NCI-H524 treated with DMSO at 0.1 percent for 48 hours (cell line): ENCODE measurements at regions not wholly inside any gene's neighbourhood (a gene's known extent, or its start where the extent isn't known, plus 50 kb on each side); places are given as distances from the start of the nearest gene placed in this dataset.

Source experiments
- DNase-seq: peaks from one replicate; lab custom pipeline; 2025; lab: John Stamatoyannopoulos, UW

GRCh38 chr10:4020631-4021030, 235.6 kb upstream of the KLF6 start:
- no peak for DNase-seq

GRCh38 chr10:4018054-4018511, 233.1 kb upstream of the KLF6 start:
- DNase-seq = no peak

- DNase-seq = no peak
These were observed 232.3 kb upstream of the KLF6 start for GRCh38 chr10:4017336-4017735.

- no peak for DNase-seq
These were observed 231.3 kb upstream of the KLF6 start for GRCh38 chr10:4016214-4016740.

DNA sequence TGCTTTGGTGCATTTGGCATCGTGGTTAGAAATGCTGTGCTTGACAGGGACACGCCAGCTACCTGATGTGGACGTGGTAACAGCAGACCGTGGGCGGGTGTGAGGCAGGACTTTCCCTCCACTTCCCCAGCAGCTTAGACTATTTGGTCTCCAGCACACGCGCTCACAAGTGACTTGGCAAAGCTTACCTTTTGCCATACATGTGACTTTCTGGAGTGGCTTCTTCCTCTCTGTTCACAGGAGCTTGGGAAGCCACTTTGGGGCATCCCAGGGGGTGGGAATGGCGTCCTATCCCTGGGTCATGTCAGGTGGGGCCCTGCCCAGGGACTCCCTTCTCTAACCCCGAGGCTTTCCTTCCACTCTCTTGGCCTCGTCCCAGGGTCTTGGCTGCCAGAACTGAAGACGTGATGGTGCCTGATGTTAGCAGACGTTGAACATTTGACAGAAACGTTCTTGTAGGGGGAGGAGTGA, 228.7 kb upstream of the KLF6 start:
- DNase-seq = no peak

- no peak for DNase-seq
These were observed 227.8 kb upstream of the KLF6 start for GRCh38 chr10:4012848-4013247.

- DNase-seq = no peak
These were observed 226.3 kb upstream of the KLF6 start for GRCh38 chr10:4011136-4011812.

DNA sequence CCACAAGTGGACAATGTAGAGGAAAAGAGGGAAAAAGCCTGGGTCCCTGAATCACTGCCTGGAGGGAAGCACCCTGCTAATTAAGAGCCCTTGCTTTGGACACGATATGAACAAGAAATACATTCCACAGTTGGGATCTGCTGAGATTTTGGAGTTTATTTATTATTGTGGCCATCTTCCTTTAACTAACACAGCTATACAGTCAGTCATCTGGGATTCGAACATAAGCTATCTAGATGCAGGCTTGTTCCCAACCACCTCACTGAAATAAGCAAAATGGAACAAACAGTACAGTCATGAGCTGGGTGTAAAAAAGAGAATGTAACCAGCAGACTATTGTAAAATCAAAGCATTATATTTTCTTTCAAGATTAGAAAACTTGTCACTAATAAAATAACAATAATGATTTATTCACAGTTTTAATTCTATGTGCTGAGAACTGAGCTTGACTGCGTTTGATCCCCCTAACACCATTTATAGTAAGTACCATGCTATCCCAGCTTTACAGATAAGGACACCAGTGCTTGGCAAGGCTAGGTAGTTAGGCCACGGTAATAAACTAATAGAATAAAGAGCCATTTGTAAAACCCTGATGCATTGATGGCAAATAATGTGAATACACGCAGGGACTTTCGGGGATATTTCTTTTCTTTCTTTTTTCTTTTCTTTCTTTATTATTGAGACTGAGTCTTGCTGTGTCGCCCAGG, 223.8 kb upstream of the KLF6 start:
- DNase-seq = no peak

DNA sequence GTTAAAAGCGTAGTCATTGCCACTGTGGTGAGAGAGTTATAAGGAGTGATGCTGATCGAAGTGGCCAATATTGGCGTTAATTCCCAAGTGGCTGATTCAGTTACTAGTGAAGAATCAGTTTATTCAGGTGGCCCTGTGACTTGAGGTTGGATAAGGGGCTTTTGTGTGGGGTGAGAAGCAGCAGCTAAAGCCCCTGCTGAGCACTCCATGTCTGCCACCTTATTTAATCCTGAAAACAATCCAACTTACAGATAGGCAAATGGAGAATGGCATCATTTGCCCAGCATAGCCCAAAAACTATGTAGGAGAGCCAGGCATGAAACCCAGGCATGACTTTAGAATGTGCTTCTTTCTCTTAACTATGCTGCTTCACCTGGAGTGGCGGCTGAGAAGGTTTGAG, 222.8 kb upstream of the KLF6 start:
- DNase-seq = no peak

- no peak for DNase-seq
These were observed 221.8 kb upstream of the KLF6 start for GRCh38 chr10:4006858-4007257.

DNA sequence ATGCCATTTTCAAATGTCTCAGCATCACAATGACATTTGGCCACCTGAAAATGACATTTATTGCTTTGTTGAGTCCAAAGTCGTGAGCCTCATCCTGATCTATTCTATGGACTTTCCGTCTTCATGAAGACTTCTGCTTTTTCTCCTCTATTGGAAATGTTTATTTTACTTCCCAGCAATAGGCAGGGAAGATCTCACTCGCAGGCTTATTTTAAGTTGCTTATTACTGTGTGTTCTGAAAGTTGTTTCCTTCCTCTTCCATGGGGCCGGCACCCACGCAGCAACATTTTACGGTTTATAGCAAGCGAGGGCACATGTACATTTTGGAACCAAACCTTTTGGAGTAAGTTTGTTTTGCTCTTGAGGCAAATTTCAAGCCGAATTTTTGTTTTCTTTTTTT, 221.0 kb upstream of the KLF6 start:
- no peak for DNase-seq

DNA sequence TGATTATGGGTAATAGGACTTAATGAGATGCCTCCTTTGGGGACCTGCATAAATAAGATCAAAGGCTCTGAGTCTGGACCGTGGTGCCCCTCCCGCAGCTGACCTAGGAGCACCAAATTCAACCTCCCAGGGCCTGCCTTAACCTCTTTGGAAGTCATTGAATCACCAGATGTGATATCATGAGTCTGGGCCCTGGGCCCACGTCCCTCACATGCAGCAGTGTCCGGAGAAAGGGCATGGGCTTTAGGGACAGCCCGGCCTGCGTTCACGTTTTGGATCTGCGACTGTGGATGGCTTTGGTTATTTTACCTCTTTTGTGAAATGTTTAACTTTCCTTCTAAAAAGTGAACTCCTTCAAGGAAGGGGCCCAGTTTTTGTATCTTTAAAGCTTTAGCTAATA, 220.0 kb upstream of the KLF6 start:
- no peak for DNase-seq

GRCh38 chr10:4004144-4004543, 219.1 kb upstream of the KLF6 start:
- DNase-seq = no peak

GRCh38 chr10:4003348-4003973, 218.5 kb upstream of the KLF6 start:
- DNase-seq = no peak

GRCh38 chr10:4001811-4002210, 216.8 kb upstream of the KLF6 start:
- DNase-seq = no peak

DNA sequence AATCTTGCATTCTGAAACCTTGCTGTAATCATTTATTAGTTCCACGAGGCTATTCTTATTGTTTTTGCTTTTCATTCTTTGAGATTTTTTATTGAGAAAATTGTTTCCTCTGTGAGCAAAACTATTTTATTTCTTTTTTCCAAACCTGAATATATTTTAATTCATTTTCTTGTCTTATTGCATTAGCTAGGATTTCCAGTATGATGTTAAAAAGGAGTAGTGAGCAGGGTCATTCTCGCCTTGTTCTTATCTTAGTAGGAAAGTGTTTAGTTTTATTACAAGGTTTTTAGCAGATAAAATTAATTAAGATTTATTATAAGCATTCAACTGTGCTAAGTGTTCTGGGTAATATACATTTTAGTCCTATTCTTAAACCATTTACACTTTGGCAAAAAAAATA, 214.6 kb upstream of the KLF6 start:
- no peak for DNase-seq

DNA sequence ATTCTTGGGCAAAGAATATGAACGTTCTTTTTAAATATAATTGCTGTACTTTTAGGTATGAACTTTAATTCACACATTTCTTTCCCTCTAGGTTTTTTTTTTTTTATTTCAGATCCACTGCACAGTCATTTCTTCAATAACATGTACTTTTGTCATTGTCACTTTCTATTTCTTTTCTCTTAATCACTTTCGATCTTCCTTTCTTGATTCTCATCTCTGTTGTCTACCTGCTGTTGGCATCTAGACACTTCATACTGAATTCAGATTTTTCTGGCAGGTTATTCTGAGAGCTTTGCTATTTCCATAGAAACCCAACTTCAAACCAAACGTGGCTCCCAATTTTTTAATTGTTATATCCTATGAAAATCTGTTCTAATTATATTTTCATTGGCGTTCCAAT, 211.7 kb upstream of the KLF6 start:
- no peak for DNase-seq

GRCh38 chr10:3995302-3996210, 210.5 kb upstream of the KLF6 start:
- DNase-seq = no peak

- DNase-seq = no peak
These were observed 207.6 kb upstream of the KLF6 start for GRCh38 chr10:3992382-3993178.

DNA sequence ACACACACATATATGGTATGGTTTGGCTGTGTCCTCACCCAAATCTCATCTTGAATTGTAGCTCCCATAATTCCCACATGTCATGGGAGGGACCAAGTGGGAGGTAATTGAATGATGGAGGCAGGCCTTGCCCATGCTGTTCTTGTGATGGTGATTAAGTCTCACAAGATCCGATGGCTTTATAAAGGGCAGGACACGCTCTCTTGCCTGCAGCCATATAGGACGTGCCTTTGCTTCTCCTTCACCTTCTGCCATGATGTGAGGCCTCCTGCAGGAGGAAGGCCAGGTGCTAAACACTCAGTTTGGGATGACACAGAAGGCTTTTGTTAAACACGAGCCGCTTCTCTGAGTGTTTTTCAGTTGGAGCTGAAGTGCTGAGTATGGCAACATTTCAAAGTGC, 205.3 kb upstream of the KLF6 start:
- DNase-seq = no peak
